Sciatic nerve (tissue), 2 donors: ENCODE measurements at regions not wholly inside any gene's neighbourhood (a gene's known extent, or its start where the extent isn't known, plus 50 kb on each side); places are given as distances from the start of the nearest gene placed in this dataset.
A peak's percentile ranks its signal among the peaks of the same experiment; 100 is the strongest.

Experiments
- ATAC-seq: fragments of 200-7000 bp; cut with Tn5 transposase; one replicate; pipeline ENCODE4 v1.9.1; 2020; ENCODE audit warnings: mild to moderate bottlenecking, moderate library complexity
- DNase-seq: peaks from one replicate; pipeline ENCODE4 v3.0.0-alpha.2; 2020; ENCODE audit warnings: low spot score
- intact Hi-C: fragments of 100-400 bp; cut with DNase I; formaldehyde crosslinking; loops from one replicate; pipeline ENCODE4 v1.14.2; 2022
- donor health status: DM: no; HTN: no; CAD: no.
- donor health status: DM: no; HTN: no; CAD: no.

GRCh38 chr9:79329861-79330260, 241.9 kb upstream of the TLE4 start:
- intact Hi-C loops, result no loop called here
- DNase-seq, result no peak
- ATAC-seq, result no peak

GRCh38 chr9:79334001-79334400, 237.8 kb upstream of the TLE4 start:
- DNase-seq (no peak), ATAC-seq (no peak)
- intact Hi-C loops, result no loop called here

- no peak for ATAC-seq
- intact Hi-C loops, result no loop called here
- DNase-seq, result no peak
These were observed 237.1 kb upstream of the TLE4 start for GRCh38 chr9:79334711-79335110.

- DNase-seq (no peak), ATAC-seq (no peak)
- intact Hi-C loops, result no loop called here
These were observed 235.8 kb upstream of the TLE4 start for GRCh38 chr9:79335987-79336386.

GRCh38 chr9:79341561-79341960, 230.2 kb upstream of the TLE4 start:
- no peak for ATAC-seq
- DNase-seq, result no peak
- intact Hi-C loops, result no loop called here

- intact Hi-C loops, result no loop called here
These were observed 225.3 kb upstream of the TLE4 start for GRCh38 chr9:79346350-79347020.

GRCh38 chr9:79352322-79352721, 219.4 kb upstream of the TLE4 start:
- intact Hi-C loops, result no loop called here

More at GRCh38 chr9:79346350-79347020, 225.3 kb upstream of the TLE4 start:
- ATAC-seq, result no peak
- DNase-seq, result no peak

GRCh38 chr9:79353856-79354520, 217.8 kb upstream of the TLE4 start:
- intact Hi-C loops, result no loop called here
- DNase-seq, result no peak
- ATAC-seq, result no peak

More at GRCh38 chr9:79352322-79352721, 219.4 kb upstream of the TLE4 start:
- DNase-seq (no peak), ATAC-seq (no peak)

GRCh38 chr9:79357194-79357593, 214.6 kb upstream of the TLE4 start:
- intact Hi-C loops, result no loop called here
- no peak for ATAC-seq
- DNase-seq, result no peak

GRCh38 chr9:79357616-79358015, 214.1 kb upstream of the TLE4 start:
- intact Hi-C loops, result no loop called here
- ATAC-seq, result peak; percentile 72
- DNase-seq, result no peak

- ATAC-seq, result no peak
- DNase-seq, result no peak
- intact Hi-C loops, result no loop called here
These were observed 211.1 kb upstream of the TLE4 start for GRCh38 chr9:79360387-79361347.

- DNase-seq (no peak), ATAC-seq (no peak)
- intact Hi-C loops, result no loop called here
These were observed 209.4 kb upstream of the TLE4 start for GRCh38 chr9:79362100-79363081.

- intact Hi-C loops, result no loop called here
- DNase-seq (no peak), ATAC-seq (no peak)
These were observed 202.1 kb upstream of the TLE4 start for GRCh38 chr9:79369676-79370075.

- no peak for ATAC-seq
- intact Hi-C loops, result no loop called here
- DNase-seq, result no peak
These were observed 200.5 kb upstream of the TLE4 start for GRCh38 chr9:79371301-79371700.

- intact Hi-C loops, result no loop called here
- no peak for ATAC-seq
- no peak for DNase-seq
These were observed 199.7 kb upstream of the TLE4 start for GRCh38 chr9:79371948-79372555.

- DNase-seq, result no peak
- intact Hi-C loops, result no loop called here
- no peak for ATAC-seq
These were observed 194.4 kb upstream of the TLE4 start for GRCh38 chr9:79377339-79377855.

GRCh38 chr9:79378107-79378506, 193.7 kb upstream of the TLE4 start:
- DNase-seq (no peak), ATAC-seq (no peak)
- intact Hi-C loops, result no loop called here

GRCh38 chr9:79382044-79382443, 189.7 kb upstream of the TLE4 start:
- ATAC-seq (no peak), DNase-seq (no peak)
- intact Hi-C loops, result no loop called here
